Chondrocyte (in vitro differentiated cells): ENCODE measurements at regions not wholly inside any gene's neighbourhood (a gene's known extent, or its start where the extent isn't known, plus 50 kb on each side); places are given as distances from the start of the nearest gene placed in this dataset.

Source experiments
- DNase-seq: peaks from one replicate; pipeline ENCODE4 v3.0.0; 2021; ENCODE audit warnings: mixed read lengths, low spot score
- H3K27ac Mint-ChIP-seq: one replicate; pipeline ENCODE4 v1.8.0; 2021; ENCODE audit warnings: mild to moderate bottlenecking, moderate library complexity, mixed read lengths; ENCODE audit not compliant: unreplicated experiment
- H3K27me3 Mint-ChIP-seq: 2 replicates; pipeline ENCODE4 v1.8.0; 2021; ENCODE audit warnings: low read depth, mixed read lengths
- H3K36me3 Mint-ChIP-seq: 2 replicates; pipeline ENCODE4 v1.8.0; 2021; ENCODE audit warnings: low read depth, mixed read lengths
- H3K4me1 Mint-ChIP-seq: 2 replicates; pipeline ENCODE4 v1.8.0; 2021; ENCODE audit warnings: low read depth, mild to moderate bottlenecking, mixed read lengths
- H3K4me3 Mint-ChIP-seq: one replicate; pipeline ENCODE4 v1.8.0; 2021; ENCODE audit warnings: mild to moderate bottlenecking, moderate library complexity, mixed read lengths; ENCODE audit not compliant: unreplicated experiment
- H3K9me3 Mint-ChIP-seq: 2 replicates; pipeline ENCODE4 v1.8.0; 2021; ENCODE audit warnings: low read depth, mixed read lengths
- CTCF ChIP-seq: fragments of 200-600 bp; sonication (generic); IDR thresholded peaks from 2 replicates; pipeline ENCODE4 v1.5.0; 2021; ENCODE audit warnings: antibody characterized with exemption, mild to moderate bottlenecking, moderate library complexity

- Mint-ChIP-seq H3K36me3 (no peaks in the 10 kb centered on the region), H3K4me1 (no peaks in the 10 kb centered on the region), H3K4me3 (no peak overlapping the region), H3K9me3 (peaks cover 5% of the 10 kb centered on the region), H3K27ac (no peak overlapping the region), H3K27me3 (no peaks in the 10 kb centered on the region)
- TF ChIP-seq CTCF = no peak
- DNase-seq = no peak
Observed at GRCh38 chr13:85431720-85432119, 367.5 kb downstream of the SLITRK6 start.

GRCh38 chr13:85430216-85430794, 368.9 kb downstream of the SLITRK6 start:
- no peak for TF ChIP-seq CTCF
- no peaks in the 10 kb centered on the region for H3K27me3 Mint-ChIP-seq
- no peaks in the 10 kb centered on the region for H3K36me3 Mint-ChIP-seq
- H3K4me3 Mint-ChIP-seq = no peak overlapping the region
- peaks cover 5% of the 10 kb centered on the region for H3K9me3 Mint-ChIP-seq
- no peak for DNase-seq
- H3K27ac Mint-ChIP-seq = no peak overlapping the region
- no peaks in the 10 kb centered on the region for H3K4me1 Mint-ChIP-seq

GRCh38 chr13:85427416-85427815, 371.8 kb downstream of the SLITRK6 start:
- TF ChIP-seq CTCF = no peak
- no peaks in the 10 kb centered on the region for H3K27me3 Mint-ChIP-seq
- H3K4me3 Mint-ChIP-seq = no peak overlapping the region
- no peaks in the 10 kb centered on the region for H3K9me3 Mint-ChIP-seq
- no peak for DNase-seq
- H3K4me1 Mint-ChIP-seq = no peaks in the 10 kb centered on the region
- H3K27ac Mint-ChIP-seq = no peak overlapping the region
- H3K36me3 Mint-ChIP-seq = no peaks in the 10 kb centered on the region

GRCh38 chr13:85420136-85420535, 379.1 kb downstream of the SLITRK6 start:
- Mint-ChIP-seq H3K9me3 (no peaks in the 10 kb centered on the region), H3K4me1 (no peaks in the 10 kb centered on the region), H3K4me3 (no peak overlapping the region), H3K27me3 (no peaks in the 10 kb centered on the region), H3K27ac (no peak overlapping the region), H3K36me3 (no peaks in the 10 kb centered on the region)
- no peak for DNase-seq
- TF ChIP-seq CTCF = no peak

DNA sequence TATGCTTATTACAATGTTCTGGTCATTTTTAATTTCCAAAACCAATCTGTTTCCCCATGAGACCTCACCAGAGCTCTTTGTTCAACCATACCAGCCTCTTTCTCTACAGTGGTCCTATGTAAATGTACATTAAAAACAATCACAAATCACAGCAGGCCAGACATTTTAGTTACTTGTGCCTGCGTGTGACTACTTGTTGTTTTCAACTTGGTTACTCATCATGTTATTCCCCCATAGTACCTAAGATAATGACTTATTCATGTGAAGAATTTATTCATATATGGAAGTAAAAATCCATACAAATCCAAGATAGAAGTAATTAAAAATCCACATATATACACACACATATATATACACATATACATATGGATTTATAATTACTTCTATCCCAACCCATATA, 379.6 kb downstream of the SLITRK6 start:
- no peak for DNase-seq
- no peak overlapping the region for H3K4me3 Mint-ChIP-seq
- H3K9me3 Mint-ChIP-seq = no peaks in the 10 kb centered on the region
- TF ChIP-seq CTCF = no peak
- H3K27me3 Mint-ChIP-seq = no peaks in the 10 kb centered on the region
- H3K4me1 Mint-ChIP-seq = no peaks in the 10 kb centered on the region
- no peak overlapping the region for H3K27ac Mint-ChIP-seq
- H3K36me3 Mint-ChIP-seq = no peaks in the 10 kb centered on the region
